ENCODE measurements at regions not wholly inside any gene's neighbourhood (a gene's known extent, or its start where the extent isn't known, plus 50 kb on each side); places are given as distances from the start of the nearest gene placed in this dataset.
A peak's percentile ranks its signal among the peaks of the same experiment; 100 is the strongest.
"Not testable (repeated sequence)": the region's sequence is repeated elsewhere in the genome, so short reads cannot be mapped to it uniquely, and the experiment has no call there.

DNA sequence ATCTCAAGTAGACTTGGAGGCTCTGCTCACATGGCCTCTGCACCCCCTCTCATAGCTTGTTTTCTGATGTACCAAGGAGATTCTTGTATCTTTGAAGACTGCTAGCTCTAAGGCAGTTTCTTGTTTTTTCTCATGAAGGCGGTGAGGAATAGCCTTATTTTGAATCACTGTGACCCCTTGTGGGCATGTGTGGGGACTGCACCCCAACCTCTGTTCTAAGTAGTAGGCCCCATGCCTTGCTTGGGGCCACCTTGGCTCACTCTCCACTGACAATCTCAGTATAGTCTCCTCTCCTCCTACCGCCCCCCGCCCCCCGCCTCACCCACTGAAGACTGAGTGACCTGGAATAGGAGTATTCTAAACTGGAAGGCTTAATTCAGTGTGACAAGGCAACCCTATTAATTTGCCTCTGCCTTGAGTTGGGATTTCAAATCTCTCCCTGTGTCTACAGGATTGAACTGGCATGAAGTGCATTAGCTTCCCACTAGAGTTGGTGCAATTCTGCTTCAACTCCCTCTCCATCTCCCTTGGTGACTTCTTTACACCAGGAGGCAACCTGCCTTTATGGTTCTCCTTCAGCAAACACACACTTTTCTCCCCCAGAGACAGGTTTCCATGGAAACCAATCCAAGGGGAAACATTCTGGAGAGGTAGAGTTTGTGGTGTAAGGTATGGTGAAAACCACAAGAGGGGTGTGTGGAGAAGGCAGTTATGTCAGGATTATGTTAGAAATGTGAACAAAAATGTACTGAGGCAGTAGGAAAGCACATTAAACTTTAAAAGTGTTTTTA, 75.4 kb upstream of the ECI2 start:
- 9% methylated on average over 1 of the region's 4 CpGs for WGBS
- H3K14ac ChIP-seq (ENCODE audit: low read length in 2 of 2), result no peak overlapping the region
- peak; percentile 60 for DNase-seq

DNA sequence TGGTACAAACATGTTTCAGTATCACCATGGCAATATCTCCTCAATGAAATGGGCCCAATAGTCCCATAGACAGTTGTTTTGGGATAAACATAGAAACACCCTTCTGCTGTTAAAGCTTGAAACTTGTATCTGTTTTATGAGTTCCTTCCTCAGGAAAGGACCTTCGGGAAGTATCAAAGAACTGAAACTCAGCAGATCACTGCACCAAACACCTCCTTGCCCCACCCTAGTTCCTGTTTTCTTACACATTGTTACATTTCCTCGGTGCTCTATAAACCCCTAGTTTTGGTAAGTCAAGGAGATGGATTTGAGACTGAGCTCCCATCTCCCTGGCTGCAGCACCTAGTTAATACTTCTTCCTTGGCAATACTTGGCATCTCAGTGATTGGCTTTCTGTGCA, 73.8 kb upstream of the ECI2 start:
- no peak overlapping the region for H4K8ac ChIP-seq (ENCODE audit: low read length)
- H2BK12ac ChIP-seq (ENCODE audit: low read length in 2 of 2), result peak overlapping the region in 1 of 2 experiments; percentile 68
- H3K9ac ChIP-seq (ENCODE audit: low read length), result no peak overlapping the region
- H3K36me3 ChIP-seq (ENCODE audit: control insufficient read depth in 1 of 2, insufficient read depth in 2 of 2, low read depth in 1 of 2, low read length in 2 of 2), result no peaks in the 10 kb centered on the region
- 91% methylated on average over 2 of the region's 2 CpGs for WGBS
- H3K18ac ChIP-seq (ENCODE audit: low read depth in 1 of 2, low read length in 2 of 2), result no peak overlapping the region
- H3K27ac ChIP-seq (ENCODE audit: low read length, poor library complexity, severe bottlenecking), result no peak overlapping the region
- no peak overlapping the region for H4K91ac ChIP-seq (ENCODE audit: low read length)
- peaks cover 5% of the 10 kb centered on the region for H3K9me3 ChIP-seq (ENCODE audit: control insufficient read depth, low read length)
- no peak overlapping the region for H3K4me3 ChIP-seq (ENCODE audit: insufficient read depth in 1 of 2, low read depth in 1 of 2, low read length in 2 of 2)
- H2BK5ac ChIP-seq (ENCODE audit: low read depth, low read length, poor library complexity, severe bottlenecking), result no peak overlapping the region
- no peak overlapping the region for H2BK15ac ChIP-seq (ENCODE audit: low read depth, poor library complexity, severe bottlenecking)
- H3K14ac ChIP-seq (ENCODE audit: low read length in 2 of 2), result no peak overlapping the region
- H3K23ac ChIP-seq (ENCODE audit: low read length in 2 of 2), result no peak overlapping the region
- H3K79me1 ChIP-seq (replicated peaks; ENCODE audit: low read length, poor library complexity, severe bottlenecking), result no peaks in the 10 kb centered on the region
- H2BK120ac ChIP-seq (ENCODE audit: low read depth, low read length), result no peak overlapping the region
- DNase-seq, result no peak
- H3K4me2 ChIP-seq (ENCODE audit: low read length, poor library complexity, severe bottlenecking), result no peak overlapping the region
- H3K4me1 ChIP-seq (ENCODE audit: control insufficient read depth, insufficient read depth, low read depth, low read length), result no peaks in the 10 kb centered on the region
- no peak overlapping the region for H3K4ac ChIP-seq (ENCODE audit: low read depth in 1 of 2, low read length in 2 of 2)
- no peak overlapping the region for H2AFZ ChIP-seq (ENCODE audit: low read depth, low read length)
- no peaks in the 10 kb centered on the region for H3K27me3 ChIP-seq (ENCODE audit: control insufficient read depth in 1 of 2, insufficient read depth in 1 of 2, low read length in 2 of 2)
- no peak overlapping the region for H2AK5ac ChIP-seq (ENCODE audit: low read length, severe bottlenecking)

More for the DNA sequence above, 75.4 kb upstream of the ECI2 start:
- no peak overlapping the region for H4K91ac ChIP-seq (ENCODE audit: low read length)
- no peak overlapping the region for H2BK12ac ChIP-seq (ENCODE audit: low read length in 2 of 2)
- peaks cover 5% of the 10 kb centered on the region for H3K9me3 ChIP-seq (ENCODE audit: control insufficient read depth, low read length)
- H3K9ac ChIP-seq (ENCODE audit: low read length), result no peak overlapping the region
- no peak overlapping the region for H2BK5ac ChIP-seq (ENCODE audit: low read depth, low read length, poor library complexity, severe bottlenecking)
- H3K4me2 ChIP-seq (ENCODE audit: low read length, poor library complexity, severe bottlenecking), result no peak overlapping the region
- no peak overlapping the region for H2AK5ac ChIP-seq (ENCODE audit: low read length, severe bottlenecking)
- no peak overlapping the region for H3K4ac ChIP-seq (ENCODE audit: low read depth in 1 of 2, low read length in 2 of 2)
- no peak overlapping the region for H3K23ac ChIP-seq (ENCODE audit: low read length in 2 of 2)
- H3K4me3 ChIP-seq (ENCODE audit: insufficient read depth in 1 of 2, low read depth in 1 of 2, low read length in 2 of 2), result no peak overlapping the region
- no peak overlapping the region for H2BK120ac ChIP-seq (ENCODE audit: low read depth, low read length)
- no peaks in the 10 kb centered on the region for H3K36me3 ChIP-seq (ENCODE audit: control insufficient read depth in 1 of 2, insufficient read depth in 2 of 2, low read depth in 1 of 2, low read length in 2 of 2)
- H4K8ac ChIP-seq (ENCODE audit: low read length), result no peak overlapping the region
- H3K27me3 ChIP-seq (ENCODE audit: control insufficient read depth in 1 of 2, insufficient read depth in 1 of 2, low read length in 2 of 2), result no peaks in the 10 kb centered on the region
- H3K18ac ChIP-seq (ENCODE audit: low read depth in 1 of 2, low read length in 2 of 2), result no peak overlapping the region
- no peak overlapping the region for H2AFZ ChIP-seq (ENCODE audit: low read depth, low read length)
- no peak overlapping the region for H3K27ac ChIP-seq (ENCODE audit: low read length, poor library complexity, severe bottlenecking)
- no peak overlapping the region for H2BK15ac ChIP-seq (ENCODE audit: low read depth, poor library complexity, severe bottlenecking)
- H3K79me1 ChIP-seq (replicated peaks; ENCODE audit: low read length, poor library complexity, severe bottlenecking), result no peaks in the 10 kb centered on the region
- H3K4me1 ChIP-seq (ENCODE audit: control insufficient read depth, insufficient read depth, low read depth, low read length), result no peaks in the 10 kb centered on the region

DNA sequence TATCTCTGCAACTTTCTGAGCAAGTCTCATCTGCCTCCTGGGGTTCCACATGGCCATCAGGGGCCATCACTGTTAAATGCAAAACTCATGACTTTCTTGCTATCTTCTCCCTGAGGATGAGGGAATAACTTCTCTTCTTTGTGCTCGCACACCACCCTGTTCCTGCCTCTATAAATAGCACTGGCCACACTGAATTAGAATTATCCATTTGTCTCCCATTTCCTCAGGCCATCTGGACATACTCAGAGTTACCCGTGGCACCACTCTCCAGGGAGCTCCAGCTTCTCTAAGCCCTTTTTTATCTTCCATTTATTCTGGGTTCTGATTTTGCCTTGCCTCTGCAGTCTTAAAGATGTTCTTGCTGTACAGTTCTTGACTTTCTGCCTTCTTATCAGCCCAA, 72.8 kb upstream of the ECI2 start:
- no peak overlapping the region for H3K14ac ChIP-seq (ENCODE audit: low read length in 2 of 2)
- no peak overlapping the region for H4K91ac ChIP-seq (ENCODE audit: low read length)
- no peak overlapping the region for H3K4ac ChIP-seq (ENCODE audit: low read depth in 1 of 2, low read length in 2 of 2)
- H3K79me1 ChIP-seq (replicated peaks; ENCODE audit: low read length, poor library complexity, severe bottlenecking), result no peaks in the 10 kb centered on the region
- H2BK5ac ChIP-seq (ENCODE audit: low read depth, low read length, poor library complexity, severe bottlenecking), result no peak overlapping the region
- no peaks in the 10 kb centered on the region for H3K4me1 ChIP-seq (ENCODE audit: control insufficient read depth, insufficient read depth, low read depth, low read length)
- H2BK12ac ChIP-seq (ENCODE audit: low read length in 2 of 2), result no peak overlapping the region
- H3K27ac ChIP-seq (ENCODE audit: low read length, poor library complexity, severe bottlenecking), result no peak overlapping the region
- no peak overlapping the region for H2BK15ac ChIP-seq (ENCODE audit: low read depth, poor library complexity, severe bottlenecking)
- H2AFZ ChIP-seq (ENCODE audit: low read depth, low read length), result no peak overlapping the region
- no peaks in the 10 kb centered on the region for H3K9me3 ChIP-seq (ENCODE audit: control insufficient read depth, low read length)
- no peak overlapping the region for H2BK120ac ChIP-seq (ENCODE audit: low read depth, low read length)
- no peak overlapping the region for H3K4me2 ChIP-seq (ENCODE audit: low read length, poor library complexity, severe bottlenecking)
- H3K18ac ChIP-seq (ENCODE audit: low read depth in 1 of 2, low read length in 2 of 2), result no peak overlapping the region
- H3K9ac ChIP-seq (ENCODE audit: low read length), result no peak overlapping the region
- whole genome bisulfite sequencing, result 69% methylated on average over 2 of the region's 2 CpGs
- no peaks in the 10 kb centered on the region for H3K36me3 ChIP-seq (ENCODE audit: control insufficient read depth in 1 of 2, insufficient read depth in 2 of 2, low read depth in 1 of 2, low read length in 2 of 2)
- no peak overlapping the region for H2AK5ac ChIP-seq (ENCODE audit: low read length, severe bottlenecking)
- peak; percentile 26 for DNase-seq
- H3K23ac ChIP-seq (ENCODE audit: low read length in 2 of 2), result no peak overlapping the region
- no peak overlapping the region for H3K4me3 ChIP-seq (ENCODE audit: insufficient read depth in 1 of 2, low read depth in 1 of 2, low read length in 2 of 2)
- H4K8ac ChIP-seq (ENCODE audit: low read length), result no peak overlapping the region
- no peaks in the 10 kb centered on the region for H3K27me3 ChIP-seq (ENCODE audit: control insufficient read depth in 1 of 2, insufficient read depth in 1 of 2, low read length in 2 of 2)

DNA sequence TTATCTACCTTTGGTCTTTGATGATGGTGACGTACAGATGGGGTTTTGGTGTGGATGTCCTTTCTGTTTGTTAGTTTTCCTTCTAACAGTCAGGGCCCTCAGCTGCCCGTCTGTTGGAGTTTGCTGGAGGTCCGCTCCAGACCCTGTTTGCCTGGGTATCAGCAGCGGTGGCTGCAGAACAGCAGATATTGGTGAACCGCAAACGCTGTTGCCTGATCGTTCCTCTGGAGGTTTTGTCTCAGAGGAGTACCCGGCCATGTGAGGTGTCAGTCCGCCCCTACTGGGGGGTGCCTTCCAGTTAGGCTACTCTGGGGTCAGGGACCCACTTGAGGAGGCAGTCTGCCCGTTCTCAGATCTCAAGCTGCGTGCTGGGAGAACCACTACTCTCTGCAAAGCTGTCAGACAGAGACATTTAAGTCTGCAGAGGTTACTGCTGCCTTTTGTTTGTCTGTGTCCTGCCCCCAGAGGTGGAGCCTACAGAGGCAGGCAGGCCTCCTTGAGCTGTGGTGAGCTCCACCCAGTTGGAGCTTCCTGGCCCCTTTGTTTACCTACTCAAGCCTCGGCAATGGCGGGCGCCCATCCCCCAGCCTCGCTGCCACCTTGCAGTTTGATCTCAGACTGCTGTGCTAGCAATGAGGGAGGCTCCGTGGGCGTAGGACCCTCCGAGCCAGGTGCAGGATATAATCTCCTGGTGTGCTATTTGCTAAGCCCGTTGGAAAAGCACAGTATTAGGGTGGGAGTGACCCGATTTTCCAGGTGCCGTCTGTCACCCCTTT, 68.5 kb upstream of the ECI2 start:
- not testable (repeated sequence) for H2BK15ac ChIP-seq (ENCODE audit: low read depth, poor library complexity, severe bottlenecking); H3K79me1 ChIP-seq (replicated peaks; ENCODE audit: low read length, poor library complexity, severe bottlenecking); H3K23ac ChIP-seq (ENCODE audit: low read length in 2 of 2); H3K4ac ChIP-seq (ENCODE audit: low read depth in 1 of 2, low read length in 2 of 2); H3K18ac ChIP-seq (ENCODE audit: low read depth in 1 of 2, low read length in 2 of 2); H2BK12ac ChIP-seq (ENCODE audit: low read length in 2 of 2); H3K27me3 ChIP-seq (ENCODE audit: control insufficient read depth in 1 of 2, insufficient read depth in 1 of 2, low read length in 2 of 2); H3K14ac ChIP-seq (ENCODE audit: low read length in 2 of 2); H3K4me1 ChIP-seq (ENCODE audit: control insufficient read depth, insufficient read depth, low read depth, low read length); H3K4me3 ChIP-seq (ENCODE audit: insufficient read depth in 1 of 2, low read depth in 1 of 2, low read length in 2 of 2); H4K8ac ChIP-seq (ENCODE audit: low read length); H3K36me3 ChIP-seq (ENCODE audit: control insufficient read depth in 1 of 2, insufficient read depth in 2 of 2, low read depth in 1 of 2, low read length in 2 of 2); H2AFZ ChIP-seq (ENCODE audit: low read depth, low read length); H3K9me3 ChIP-seq (ENCODE audit: control insufficient read depth, low read length); H3K4me2 ChIP-seq (ENCODE audit: low read length, poor library complexity, severe bottlenecking); H2BK120ac ChIP-seq (ENCODE audit: low read depth, low read length); H4K91ac ChIP-seq (ENCODE audit: low read length); H2AK5ac ChIP-seq (ENCODE audit: low read length, severe bottlenecking); H3K9ac ChIP-seq (ENCODE audit: low read length); H3K27ac ChIP-seq (ENCODE audit: low read length, poor library complexity, severe bottlenecking); DNase-seq; H2BK5ac ChIP-seq (ENCODE audit: low read depth, low read length, poor library complexity, severe bottlenecking)
- WGBS, result 85% methylated on average over 21 of the region's 21 CpGs

Data from mesenchymal stem cell (in vitro differentiated cells and primary cell).